NCI-H2081 (cell line): ENCODE measurements at regions not wholly inside any gene's neighbourhood (a gene's known extent, or its start where the extent isn't known, plus 50 kb on each side); places are given as distances from the start of the nearest gene placed in this dataset.
"Not testable (repeated sequence)": the region's sequence is repeated elsewhere in the genome, so short reads cannot be mapped to it uniquely, and the experiment has no call there.

ENCODE experiments used
- DNase-seq, 2 experiments: peaks; one replicate each; lab custom pipeline; 2025; lab: John Stamatoyannopoulos, UW

- no peak for DNase-seq
Measured at GRCh38 chr4:107391009-107391629, 328.9 kb downstream of the PAPSS1 start.

DNA sequence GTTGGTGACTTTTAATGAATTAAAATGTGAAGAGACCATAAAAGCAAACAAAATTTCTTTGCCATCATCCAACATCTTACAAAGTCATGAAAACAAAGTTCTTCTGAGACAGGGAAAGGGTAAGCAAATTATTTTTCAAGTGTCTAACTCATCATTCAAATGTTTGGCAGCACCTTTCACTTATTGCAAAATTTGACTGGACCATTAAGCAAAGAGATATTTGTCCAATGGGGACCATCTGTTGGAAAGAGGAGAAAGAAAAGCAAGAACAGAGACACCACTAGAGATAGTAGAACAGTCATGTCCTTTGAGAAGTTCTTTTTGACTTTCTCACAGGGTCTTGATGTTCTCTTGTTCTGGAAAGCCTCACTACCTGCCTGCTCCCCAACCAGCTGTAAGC, 330.1 kb downstream of the PAPSS1 start:
- DNase-seq: no peak

DNA sequence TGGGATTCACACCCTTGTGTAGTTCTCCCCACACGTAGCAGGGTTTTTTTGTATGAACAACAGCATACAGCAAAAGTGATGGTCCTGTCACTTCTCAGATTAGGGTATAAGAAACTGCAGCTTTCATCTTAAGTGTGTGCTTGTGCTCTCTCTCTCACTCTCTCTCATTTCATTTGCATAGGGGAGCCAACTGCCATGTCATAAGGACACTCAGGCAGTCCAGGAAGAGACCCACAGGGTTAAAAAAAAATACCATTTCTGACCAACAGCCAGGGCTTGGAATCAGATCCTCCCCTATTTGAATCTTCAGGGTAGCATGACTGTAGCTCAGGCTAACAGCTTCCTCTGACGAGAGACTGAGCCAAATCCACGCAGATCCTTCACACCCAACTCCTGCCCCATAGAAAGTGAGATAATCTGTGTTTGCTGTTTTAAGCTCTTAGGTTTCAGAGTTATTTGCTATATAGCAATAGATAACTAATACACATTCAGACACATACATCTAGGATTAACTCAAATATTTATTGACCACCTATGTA, 331.2 kb downstream of the PAPSS1 start:
- DNase-seq: no peak

DNA sequence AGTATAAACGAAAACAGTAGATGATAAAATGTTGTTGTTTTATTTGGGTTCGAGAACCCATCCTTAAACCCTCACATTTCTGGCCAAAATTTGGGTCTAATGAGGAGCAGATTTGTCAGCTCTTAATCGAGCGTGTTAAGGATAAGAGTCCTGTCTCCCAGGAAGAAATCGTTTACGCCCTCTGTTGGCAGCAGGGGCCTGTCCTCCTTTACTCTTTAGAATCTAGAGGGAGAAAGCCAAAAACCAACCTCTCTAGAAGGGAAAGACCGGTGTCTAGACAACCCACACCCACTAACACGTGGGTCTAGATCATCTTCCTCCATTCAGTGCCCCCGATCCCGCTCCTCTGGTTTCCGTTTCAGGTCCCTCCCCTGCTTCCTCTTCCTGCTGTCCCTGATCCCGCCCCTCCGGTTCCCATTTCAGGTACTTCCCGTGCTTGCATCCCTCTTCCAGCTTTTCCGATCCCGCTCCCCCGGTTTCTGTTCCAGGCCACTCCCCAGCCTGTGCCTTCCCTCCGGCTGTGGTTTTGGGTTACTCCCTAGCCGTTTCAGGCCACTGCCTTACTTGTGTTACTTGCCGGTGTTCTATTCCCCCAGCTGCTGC, 339.1 kb downstream of the PAPSS1 start:
- peak in 1 of 2 experiments; percentile 13 for DNase-seq

DNA sequence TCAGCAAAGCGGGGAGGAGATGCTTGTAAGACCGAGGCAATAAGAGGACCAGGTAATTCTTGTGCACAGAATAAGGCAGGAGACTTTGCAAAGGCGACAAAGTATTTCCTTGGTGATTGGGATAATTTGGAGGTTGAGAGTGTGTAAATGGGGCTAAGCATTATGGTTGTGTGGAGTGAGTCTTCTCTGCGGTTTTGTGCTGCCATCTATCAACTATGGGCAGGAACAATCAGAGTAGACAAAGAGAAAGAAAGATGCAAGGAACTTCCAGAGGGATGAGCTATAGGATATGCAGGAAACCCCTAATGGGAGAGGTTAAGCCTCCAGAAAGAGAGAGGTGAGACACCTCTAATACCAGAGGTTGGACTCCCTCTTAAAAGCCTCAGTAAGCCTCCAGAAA, 339.8 kb downstream of the PAPSS1 start:
- no peak for DNase-seq

GRCh38 chr4:107379054-107379869, 340.8 kb downstream of the PAPSS1 start:
- DNase-seq: no peak

DNA sequence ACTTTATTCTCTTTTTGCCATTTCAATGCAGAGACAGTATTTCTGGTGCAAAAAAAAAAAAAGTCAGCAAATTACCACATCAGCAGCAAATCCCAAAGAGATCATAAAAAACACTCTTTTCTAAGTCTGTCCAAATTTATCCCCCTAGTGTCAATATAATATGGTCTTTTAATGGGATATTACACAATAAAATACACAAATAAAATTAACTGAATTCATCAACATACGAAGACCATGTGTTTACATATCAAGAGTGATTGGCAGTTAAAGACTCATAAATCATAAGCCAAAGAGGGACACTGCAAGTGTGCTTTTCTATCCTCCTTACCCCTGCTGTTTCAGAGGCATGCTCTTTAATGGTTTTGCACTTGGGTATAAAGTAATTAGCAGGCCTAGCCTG, 340.2 kb upstream of the DKK2 start:
- DNase-seq: peak in 1 of 2 experiments; percentile 4

DNA sequence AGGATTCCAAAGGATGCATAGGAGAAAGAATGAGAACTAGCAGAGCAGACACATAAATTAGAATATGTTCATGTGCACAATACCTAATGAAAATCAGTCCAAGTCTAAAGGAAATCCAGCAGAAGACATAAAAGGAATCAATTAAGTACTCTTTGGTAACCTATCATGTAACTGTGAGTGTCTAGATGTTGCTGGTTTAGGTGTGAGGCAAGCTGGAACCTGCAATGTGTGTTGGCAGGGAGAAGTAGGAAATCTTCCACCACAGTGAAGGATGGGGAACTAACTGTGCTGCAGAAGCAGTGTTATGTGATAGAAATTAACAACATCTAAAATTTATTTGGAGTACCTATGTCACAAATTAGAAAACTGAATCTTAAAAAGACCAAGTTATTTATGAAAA, 330.8 kb upstream of the DKK2 start:
- DNase-seq: no peak

DNA sequence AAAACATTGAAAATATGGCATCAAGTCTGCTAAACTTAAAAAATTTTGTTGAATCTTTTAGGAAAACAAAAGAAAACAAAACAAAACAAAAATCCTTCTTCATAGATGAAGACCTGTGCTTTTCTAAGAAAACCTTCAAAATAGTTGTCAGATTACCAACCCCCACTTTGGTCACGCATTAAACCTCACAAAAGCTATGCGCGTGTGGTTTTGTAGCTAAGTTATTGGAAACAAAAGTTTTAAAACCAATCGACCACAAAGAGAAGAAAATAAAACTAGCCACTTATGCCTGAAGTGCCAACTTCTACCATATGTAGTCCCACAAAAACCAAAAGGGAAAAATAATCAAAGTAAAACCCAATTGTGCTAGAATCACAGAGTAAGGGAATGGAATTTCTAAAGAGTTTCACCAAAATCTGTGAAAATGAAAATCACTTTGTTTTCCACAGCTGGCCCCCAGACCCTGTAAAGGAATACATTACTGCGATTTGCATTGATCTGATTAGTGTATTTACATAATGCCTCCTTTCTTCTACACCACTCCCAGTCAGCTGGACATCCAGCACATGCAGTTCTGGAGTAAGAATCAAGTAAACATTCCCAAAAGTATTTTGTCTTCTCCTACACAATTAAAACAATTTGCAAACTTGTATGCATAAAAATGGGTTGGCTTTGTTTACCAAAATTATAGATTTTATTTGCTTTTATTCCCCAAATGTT, 330.1 kb upstream of the DKK2 start:
- DNase-seq: no peak

- DNase-seq: no peak
Measured at GRCh38 chr4:107363125-107363524, 327.0 kb upstream of the DKK2 start.

- DNase-seq: no peak
Measured at GRCh38 chr4:107359208-107359607, 323.1 kb upstream of the DKK2 start.

- DNase-seq: not testable (repeated sequence)
Measured at GRCh38 chr4:107354304-107354703, 318.2 kb upstream of the DKK2 start.

DNA sequence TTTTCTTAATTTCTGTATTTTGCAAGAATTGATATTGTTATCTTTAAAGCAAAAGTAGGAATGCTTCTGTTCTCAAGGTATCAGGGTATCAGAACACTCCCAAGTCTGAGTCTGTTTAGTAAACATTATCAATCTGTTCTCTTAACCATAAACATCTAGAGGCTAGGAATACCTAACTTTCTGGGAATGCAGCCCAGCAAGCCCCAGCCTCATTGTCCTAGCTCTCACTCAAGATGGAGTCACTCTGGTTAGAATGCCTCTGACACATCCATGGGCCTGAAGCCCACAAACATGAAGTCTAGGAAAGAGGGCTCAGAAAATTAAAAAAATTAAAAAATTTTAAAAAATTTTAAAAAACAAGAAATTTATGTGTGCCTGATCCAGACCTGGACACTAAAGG, 315.1 kb upstream of the DKK2 start:
- no peak for DNase-seq

DNA sequence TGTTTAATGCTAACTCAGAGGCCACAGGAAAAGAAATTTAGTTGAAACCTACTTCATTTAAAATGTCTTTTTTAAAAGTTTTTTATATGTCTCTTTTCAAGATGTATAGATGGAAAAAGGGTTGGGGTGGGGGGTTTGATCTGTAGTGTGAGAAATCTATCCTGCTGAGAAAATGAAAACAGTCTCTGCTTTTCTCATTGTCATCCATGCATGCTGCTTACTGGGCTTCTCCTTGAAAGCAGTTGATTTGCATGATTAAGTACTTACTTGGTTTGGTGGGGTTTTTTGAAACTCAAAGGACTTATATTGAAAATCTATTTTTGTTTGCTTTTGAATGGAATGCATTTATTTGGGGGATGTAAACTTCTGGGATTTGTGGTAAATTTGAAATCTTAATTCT, 313.6 kb upstream of the DKK2 start:
- no peak for DNase-seq

DNA sequence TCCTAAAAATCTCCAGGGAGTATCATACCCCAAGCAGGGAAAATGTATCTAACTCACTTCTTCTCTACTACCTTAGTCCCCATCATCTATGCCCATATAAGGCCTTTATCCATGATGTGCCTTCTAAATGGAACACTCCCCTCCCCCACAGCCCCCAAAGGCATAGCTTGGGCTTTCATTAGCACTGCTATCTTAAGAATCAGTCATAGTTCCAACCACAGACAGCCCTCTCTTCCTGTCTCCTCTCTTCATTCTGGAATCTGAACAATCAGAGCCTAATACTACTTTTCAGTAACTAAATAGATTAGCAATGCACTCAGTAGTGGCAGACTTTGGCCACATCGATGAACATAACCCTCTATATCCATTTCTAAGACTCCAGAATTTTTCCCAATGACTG, 313.2 kb upstream of the DKK2 start:
- DNase-seq: no peak

GRCh38 chr4:107348188-107349050, 312.3 kb upstream of the DKK2 start:
- DNase-seq: no peak

GRCh38 chr4:107333518-107333917, 297.4 kb upstream of the DKK2 start:
- no peak for DNase-seq

- not testable (repeated sequence) for DNase-seq
Measured at GRCh38 chr4:107332656-107333055, 296.5 kb upstream of the DKK2 start.

GRCh38 chr4:107330916-107331315, 294.8 kb upstream of the DKK2 start:
- no peak for DNase-seq

DNA sequence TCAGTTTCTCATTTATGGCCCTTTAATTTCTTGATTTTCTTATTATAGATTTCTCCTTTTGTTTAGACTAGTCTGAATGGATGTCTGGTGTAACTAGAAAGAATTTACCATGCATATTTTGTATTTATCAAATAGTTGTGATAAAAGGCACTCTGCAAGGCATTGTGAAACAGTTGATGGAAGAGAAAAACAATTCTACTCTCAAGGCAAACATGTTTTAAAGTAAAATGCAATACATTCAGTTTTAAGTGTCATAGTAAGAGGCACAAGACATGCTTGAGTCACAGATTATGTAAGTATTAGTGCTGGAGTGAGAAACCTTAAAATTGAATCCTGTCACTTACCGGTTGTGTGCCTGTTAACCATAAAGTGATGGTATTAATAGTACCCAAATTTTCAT, 283.3 kb upstream of the DKK2 start:
- no peak for DNase-seq

DNA sequence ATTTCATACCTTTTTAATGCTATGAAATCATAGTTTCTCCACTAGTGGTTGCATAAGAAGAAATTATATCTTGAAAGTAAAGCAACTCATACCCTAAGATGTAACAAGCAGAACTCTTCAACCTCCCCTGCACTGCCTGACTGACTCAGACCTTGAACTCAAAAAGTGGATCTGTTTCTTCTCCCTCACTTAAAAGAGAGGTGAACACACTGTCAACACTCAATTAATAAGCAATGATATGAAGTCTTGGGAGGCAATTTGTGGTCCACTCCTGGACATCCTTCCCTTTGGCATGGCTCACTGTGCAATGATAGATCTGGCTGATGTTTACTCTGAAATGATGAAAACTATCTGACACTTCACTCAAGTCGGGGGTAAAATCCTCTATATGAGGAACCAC, 282.0 kb upstream of the DKK2 start:
- DNase-seq: no peak
